HG03196 (cell line): ENCODE measurements at regions not wholly inside any gene's neighbourhood (a gene's known extent, or its start where the extent isn't known, plus 50 kb on each side); places are given as distances from the start of the nearest gene placed in this dataset.

ENCODE experiments used
- ATAC-seq: cut with Tn5 transposase; IDR thresholded peaks from one replicate; pipeline ENCODE4 v1.9.1; 2021; ENCODE audit not compliant: unreplicated experiment

DNA sequence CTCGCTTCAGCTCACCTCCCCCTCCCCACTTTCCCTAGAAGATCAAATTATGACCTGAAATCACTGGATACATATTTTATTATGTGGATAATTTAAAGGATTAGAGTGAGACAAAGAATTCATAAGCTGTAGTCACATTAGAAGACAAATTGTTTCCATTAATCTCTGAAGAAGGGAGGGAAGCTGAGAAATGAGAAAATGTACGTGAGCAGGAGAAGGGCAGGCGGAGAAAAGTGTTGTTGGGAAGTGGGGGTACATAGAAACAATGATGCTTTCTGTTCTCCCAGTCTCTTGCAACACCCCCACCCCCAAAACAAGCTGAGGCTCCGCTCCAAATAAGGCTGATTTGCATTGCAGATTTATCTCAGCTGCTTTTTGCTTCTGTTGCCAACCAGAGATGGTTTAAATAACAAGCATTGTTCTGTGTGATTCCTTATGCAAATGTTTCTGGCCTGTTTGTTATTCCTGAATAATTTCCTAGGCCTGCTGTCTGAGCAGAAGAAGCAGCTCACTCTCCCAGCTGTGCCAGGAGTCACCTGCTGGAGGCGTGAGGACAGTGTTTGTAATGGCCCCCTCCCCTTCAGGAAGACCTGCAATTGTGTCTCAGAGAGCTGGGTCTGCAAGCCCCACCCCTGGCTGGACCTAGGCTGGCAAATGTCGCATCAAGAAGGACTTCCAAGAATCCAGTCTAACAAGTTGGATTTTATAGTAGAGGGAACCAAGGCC lies 121.8 kb upstream of the TNR start:
- ATAC-seq: no peak

DNA sequence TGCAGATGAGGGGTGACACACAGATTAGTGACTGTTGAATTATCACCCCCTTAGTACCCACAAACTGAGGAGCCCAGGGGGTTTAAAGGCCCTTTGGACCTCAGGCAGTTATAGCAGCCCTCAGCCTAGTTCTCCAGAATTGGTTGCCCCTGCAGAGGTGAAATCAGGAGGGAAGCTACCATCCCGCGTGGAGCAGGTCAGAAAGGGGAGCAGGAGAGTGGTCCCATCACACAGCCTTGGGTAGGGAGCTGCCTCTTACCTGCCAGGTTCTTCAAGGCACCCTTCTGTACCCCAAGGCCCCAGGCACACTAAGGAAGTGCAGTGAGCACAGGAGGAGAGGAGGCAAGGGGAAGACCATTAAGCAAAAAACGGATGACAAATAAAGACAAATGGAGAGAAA lies 121.2 kb upstream of the TNR start:
- no peak for ATAC-seq

DNA sequence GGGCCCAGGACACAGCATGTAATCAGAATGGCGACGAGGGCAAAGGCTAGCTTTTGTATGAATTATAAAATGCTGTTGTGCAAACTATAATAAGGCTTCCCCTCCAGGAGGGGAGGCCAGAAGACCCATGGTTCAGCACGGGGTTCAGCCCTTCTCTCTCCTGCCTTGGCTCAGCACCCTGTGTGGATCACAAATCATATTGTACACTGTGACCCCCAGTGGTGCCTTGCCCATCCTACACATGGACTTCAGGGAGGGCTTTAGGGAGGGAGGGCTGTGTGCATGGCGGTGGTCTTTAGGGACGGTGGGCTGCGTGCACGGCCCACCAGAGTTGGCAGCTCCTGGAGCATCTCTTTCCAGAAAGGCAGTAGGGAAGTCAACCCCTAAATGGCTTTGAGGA lies 120.8 kb upstream of the TNR start:
- ATAC-seq: no peak

DNA sequence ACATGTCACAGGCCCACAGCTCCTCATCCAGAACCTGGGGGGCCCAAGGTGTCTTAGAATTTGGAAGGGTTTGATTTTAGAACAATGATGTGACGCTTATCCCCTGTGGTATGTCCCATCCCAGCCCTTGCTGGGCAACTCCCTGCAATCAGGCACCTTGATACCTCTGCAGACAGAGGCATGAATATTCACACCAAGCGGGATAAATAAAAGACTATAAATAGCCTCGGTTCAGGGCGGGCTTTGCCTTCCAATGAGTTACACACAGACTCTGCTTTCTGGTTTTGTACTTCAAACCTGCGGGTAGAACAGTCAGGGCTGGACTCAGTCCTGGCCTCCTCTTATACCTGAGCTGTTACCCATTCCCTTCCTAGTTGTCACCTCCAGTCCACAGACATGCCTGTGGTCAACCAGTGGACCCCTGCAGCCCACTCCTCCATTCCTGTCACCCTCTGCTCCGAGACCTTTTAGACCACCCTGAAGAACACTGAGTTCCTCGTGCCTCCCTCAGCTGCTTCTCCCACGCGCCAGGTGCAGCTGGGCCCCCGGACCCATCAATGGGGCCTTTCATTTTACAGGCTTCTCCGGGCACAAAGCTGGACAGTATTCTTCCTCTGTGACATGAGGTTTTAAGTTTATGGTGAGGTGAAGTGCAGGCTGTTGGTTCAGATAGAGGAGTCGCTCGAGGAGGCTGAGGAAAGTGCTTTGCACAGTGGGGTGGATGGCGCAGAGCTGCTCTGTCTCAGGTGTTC lies 120.1 kb upstream of the TNR start:
- ATAC-seq: no peak

DNA sequence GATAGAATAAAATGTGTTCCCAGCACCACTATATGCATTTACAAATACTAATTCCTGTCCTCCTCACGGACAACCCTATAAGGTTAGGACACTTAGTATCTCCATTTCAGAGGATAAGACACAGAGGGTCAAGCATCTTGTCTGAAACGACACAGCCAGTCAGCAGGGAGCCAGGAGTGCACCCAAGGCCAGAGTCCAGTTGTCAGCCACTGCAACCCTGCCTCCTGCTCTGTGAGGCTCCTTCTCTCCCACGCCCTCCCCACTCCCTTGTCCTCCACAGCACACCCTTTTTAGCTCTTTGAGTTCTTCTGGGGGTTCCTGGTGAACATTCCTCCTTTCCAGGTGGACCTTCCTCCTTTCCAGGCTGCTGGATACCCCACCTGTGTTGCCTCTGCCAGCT lies 119.0 kb upstream of the TNR start:
- ATAC-seq: no peak

DNA sequence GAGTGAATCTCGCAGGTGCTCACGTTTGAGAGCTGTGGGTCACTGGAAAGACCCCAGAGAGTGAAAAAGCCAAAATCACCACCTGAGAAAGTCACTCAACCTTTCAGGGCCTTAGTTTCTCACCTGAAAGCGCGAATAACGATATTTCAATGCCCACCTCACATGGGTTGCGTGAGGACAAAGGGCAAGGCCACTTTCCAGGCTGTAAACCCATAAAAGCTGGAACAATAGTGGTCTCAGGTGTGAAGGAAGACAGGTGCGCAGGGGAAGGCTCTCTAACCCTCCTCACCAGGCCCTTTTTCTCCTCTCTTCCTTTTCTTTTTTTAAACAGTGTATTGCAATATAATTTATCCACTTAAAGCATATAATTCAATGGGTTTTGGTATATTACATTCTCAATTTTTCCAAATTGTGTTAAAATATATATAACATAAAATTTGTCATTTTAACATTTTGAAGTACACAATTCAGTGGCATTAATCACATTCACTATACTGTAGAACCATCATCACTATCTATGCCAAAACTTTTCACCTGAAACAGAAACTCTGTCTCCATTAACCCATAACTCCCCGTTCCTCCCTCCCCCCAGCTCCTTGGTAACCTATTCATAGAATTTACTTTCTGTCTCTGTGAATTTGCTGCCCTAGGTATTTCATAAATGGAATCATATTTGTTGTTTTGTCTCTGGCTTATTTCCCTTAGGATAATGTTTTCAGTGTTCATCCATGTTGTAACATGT lies 118.4 kb upstream of the TNR start:
- no peak for ATAC-seq

DNA sequence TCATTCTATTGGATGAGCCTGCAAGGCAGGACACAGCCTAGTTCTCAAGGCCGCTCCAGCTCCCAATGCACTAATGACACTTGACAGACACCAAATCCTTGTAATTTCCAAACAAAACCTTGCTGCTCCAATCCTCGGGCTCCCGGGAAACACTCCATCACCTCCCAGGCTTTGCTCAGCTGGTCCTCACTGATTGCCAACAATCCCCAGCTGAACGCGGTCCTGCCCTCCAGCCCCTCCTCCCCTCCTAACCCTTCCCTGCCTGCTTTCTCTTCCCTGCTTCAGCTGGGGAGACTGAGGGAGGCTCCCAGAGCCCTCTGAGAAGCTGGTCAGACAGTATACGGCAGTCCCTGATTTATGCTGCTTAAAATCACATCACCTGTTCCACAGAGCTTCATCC lies 114.4 kb upstream of the TNR start:
- no peak for ATAC-seq

DNA sequence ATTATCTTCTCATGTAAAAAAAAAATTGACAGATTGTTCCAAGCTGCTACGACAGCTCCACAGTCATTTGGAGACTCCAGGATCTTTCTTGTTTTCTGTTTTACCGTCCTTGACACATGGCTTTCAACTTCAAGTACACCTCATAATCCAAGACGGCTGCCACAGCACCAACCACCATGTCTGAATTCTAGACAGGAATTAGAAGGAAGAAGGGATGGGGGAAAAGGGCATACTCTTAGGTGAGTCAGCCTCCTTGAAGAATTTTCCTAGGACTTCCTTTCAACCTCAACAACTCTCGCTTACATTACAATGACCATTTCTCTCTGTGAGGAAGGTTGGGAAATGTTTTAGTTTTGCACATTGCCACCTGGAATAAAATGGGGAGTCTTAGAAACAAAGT lies 110.3 kb upstream of the TNR start:
- no peak for ATAC-seq

DNA sequence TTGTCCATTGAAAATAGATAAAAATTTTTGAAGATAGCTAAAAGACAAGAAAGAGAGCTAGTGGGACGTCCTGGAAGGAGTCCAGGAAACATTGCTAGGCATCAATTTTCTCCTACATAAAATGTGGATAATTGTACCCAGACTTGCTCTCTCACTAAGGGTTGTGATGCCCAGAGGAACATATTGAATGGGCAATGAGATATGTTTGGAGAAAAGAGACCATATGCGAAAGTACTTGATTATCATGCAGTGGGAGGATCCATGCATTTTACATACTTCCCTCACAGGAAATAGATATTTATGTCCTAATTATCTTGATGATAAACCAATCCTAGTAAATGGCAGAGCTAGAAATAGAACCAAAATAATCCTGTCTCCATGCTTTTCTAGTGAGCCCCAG lies 108.4 kb upstream of the TNR start:
- ATAC-seq: no peak

DNA sequence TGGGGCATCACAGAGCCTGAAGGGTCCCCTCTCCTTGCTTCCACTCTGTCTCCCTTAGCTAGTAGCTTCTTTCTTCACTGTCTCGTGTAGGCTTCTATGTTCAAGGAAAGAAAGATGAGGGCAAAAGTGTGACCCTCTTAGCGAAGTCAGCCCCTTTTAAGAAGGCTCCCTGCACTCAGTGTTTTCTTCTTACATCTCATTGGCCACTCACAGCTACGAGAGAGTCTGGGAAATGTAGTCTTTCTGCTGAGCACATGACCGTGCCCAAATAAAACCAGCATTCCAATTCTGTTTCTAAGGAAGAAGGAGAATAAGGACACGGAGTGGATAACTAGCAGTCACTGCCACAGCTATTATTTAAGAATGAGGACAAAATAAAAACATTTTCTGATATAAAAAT lies 104.9 kb upstream of the TNR start:
- no peak for ATAC-seq

DNA sequence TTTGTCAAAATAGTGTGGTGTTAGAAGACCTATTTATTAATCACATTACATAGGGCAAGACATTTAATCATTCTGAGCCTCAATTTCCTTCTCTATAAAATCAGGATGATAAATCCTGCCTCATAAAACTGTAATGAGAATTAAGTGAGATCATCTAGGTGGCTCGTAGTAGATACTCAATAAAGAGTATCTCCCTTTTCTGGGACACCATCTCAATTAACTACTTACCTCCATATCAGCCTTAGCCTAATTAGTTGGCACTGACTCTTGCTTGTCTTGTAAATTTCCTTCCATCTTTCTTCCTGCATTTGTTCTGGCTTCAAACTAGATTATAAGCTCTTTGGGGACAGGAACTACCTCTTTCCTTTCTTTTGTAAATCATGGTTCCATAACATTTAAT lies 102.6 kb upstream of the TNR start:
- no peak for ATAC-seq

DNA sequence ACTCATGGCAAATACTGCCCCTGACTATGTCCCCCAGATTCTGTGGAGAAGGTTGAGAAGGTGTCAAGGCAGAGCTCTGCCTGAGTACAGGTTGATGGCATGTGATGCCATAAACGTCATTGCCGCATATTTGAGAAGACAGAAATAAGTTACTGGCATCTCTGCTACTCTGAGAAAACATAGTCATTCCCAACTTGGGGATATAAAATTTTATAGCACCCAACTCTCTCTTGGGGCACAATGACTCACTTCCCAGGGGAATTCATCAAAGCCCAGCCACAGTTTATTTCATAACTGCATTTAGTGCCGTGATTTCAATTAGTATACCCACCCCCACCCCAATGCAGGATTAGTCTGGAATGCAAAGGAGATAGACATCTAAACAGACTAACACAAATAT lies 101.9 kb upstream of the TNR start:
- ATAC-seq: no peak

DNA sequence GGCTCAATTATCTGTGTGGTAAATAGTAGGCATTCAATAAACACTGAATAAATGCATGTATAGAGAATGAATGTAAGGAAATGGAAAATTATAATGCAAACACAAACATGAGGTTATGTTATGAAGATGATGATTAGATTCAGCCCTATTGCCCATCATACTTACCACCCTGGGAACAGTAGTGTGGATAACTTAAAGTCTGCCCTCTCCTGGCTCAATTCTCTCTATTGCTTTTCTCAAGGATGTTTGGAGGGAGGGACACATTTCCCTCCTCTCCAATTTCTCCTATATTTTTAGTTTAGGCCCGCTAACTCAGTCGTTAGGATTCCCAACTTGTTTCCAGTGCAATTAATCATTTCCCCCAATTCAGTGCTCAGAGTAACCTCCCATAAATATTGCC lies 101.5 kb upstream of the TNR start:
- ATAC-seq: no peak

DNA sequence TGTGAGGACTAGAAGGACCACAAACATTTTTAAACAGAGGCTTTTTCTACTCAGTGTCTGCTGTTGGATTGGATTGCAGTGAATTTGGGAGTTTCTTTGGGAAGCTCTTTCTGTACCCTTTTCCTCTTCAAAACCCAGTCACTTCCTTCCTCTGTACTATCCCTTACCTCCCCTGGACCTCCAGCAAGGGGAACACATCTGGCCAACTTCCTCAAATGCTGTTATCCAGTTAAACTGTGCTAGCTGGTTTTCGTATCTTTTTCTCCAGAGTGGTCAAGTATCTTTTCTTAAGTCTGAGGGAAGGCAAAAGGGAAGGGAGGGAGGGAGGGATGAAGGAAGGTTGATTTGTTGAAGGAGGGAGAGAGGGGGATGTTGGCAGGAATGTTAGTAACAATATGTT lies 99.2 kb upstream of the TNR start:
- ATAC-seq: no peak

DNA sequence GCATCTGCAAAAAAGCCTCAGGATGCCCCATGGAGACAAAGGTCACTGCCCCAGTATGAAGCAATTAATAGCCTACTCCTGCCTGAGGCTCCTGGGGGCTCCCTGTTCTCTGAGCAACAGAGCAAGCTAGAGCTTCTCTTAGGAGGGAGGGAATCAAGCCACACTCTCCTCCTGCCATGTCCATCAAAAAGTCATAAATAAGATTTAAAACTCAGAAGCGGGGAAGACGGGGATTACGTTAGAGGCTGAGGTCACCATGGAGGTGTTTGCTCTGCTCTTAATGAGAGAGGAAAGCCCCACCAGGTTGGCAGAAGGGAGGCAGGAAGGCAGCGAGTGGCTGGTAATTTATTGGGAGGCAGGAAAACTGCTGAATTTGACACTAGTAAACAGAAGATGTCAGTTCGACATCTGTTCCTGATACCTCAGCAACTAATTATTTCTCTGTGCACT lies 98.4 kb upstream of the TNR start:
- ATAC-seq: no peak

DNA sequence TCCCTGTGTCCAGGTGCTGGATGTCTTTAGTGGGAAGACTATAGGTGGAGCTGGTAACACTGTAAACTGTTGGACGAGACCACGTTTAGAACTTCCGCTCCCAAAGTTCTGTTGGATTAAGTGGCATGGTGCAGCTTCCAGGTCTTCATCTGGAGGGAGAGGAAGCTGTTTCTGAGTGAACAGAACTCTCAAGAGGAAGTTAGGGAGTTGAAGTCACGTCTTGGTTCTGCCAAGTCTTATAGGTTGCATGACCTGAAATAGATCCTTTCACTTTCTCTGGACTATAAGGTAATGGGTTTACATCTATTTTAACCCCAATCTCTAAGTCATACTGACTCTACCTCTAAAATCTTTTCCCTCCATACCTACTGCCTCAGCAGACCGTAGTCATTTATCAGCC lies 97.4 kb upstream of the TNR start:
- ATAC-seq: no peak

DNA sequence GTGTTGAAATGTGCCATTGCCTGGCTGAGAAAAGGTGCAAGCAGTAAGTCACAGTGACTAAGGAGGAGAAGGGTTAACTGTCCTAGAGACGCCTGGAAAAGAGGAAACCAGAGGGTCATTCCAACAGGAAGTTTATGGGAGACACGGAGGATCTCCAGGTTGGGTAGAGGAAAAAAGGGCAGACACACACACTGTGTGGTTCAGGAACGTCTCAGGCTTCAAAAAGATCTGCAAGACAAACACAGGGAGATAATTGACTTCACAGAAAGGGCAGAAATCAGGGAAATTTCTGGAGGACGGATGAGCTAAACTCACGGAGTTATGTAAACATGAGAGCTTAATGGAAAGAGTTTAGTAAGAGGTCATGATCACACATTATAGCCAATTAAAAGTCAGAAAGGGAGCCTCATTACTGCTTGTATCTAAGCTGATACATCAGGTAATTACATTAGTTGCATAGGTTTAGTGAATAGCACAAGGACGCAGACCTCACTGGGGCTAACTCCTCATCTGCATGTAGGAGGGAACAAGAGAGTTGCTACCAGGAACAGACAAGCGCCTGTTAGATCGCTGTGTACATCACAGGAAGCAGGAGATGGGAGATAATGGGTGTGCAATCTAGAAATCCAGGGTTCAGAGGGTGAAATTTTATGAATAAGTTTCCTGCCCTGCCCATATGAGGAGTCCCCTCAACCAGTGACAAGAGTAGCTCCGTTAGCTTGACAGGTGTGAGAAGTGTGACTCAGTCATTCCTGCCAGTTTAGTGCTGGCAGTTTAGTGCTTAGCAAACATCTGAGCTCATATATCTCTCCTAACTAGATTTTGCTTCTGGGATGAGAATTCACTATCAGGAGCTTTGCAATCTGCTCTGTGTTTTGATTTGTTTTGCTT lies 96.6 kb upstream of the TNR start:
- ATAC-seq: no peak

DNA sequence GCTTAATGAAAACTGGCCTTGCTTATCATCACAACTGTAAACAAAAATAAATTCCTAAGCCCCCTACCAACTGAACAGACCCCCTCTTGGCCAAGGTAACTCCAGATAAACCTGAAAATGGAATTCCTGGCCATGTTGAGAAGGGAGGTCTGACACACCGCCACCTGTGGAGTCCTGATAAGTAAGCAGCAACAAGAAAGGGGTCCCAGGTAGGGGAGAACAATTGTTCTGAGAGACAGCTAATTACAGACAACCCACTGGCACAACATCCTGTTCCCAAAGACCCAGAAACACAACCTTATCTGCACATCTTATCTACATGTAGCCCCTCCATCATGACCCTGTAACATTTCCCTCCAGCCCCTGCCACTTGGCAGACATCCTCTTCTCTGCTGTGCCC lies 91.2 kb upstream of the TNR start:
- no peak for ATAC-seq

DNA sequence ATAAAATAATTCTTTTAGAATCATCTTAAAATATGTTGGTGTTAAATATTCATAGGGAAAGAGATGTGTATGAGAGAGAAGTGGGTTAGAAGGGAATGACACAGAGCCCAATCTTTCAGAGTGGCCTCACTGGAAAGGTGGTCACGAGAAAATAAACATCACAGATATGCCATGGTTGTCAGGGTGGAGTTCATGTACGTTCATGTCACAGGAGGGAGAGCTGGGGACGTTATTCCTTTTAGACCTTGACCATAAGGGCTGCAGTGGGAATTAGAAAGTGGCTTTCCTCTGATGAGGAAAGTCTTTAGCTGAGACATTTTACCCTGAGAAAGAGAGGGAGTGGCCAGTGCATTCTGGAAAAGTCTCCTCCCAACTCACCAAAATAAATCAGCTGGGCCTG lies 90.6 kb upstream of the TNR start:
- no peak for ATAC-seq

DNA sequence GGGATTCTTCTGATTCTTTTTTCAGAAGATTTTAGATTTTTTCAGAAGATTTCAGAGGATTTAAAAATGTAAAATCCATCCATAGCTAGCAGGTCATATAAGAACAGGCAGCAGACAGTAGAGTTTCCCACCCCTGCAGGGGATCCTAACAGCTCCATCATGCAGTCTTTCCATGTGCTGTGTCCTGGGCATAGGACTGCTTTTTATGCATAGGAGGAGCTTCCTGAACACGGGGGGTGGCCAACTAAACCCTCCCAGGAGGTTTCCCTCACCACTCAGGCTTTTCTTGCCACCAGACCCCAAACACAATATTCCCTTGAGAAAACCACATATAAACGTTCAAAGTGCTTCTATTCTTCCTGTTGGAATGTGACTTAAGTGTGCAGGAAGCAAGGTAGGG lies 90.1 kb upstream of the TNR start:
- no peak for ATAC-seq

DNA sequence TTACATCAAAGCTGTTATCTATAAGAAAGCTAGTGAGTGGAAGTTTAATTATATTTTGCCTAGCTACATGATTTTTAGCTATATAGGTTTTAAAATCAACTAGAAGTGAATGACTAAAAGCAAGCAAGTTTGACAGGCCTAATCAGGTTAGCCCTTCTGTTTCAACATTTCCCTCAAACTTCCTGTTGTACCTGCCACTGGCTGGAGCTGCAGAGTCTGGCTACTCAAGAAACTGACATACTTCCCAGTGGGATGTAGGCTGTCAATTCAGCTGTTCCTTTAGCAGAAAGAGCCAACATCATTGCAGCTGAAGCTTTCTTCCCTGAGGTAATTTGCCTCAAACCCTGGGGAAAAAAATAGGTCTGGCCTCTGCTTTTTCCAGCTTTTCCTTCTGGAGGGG lies 87.1 kb upstream of the TNR start:
- ATAC-seq: no peak
